WTC11 (cell line): ENCODE measurements at regions not wholly inside any gene's neighbourhood (a gene's known extent, or its start where the extent isn't known, plus 50 kb on each side); places are given as distances from the start of the nearest gene placed in this dataset.

Source experiments
- CREB1 ChIP-seq: sonication (generic); formaldehyde crosslinking; IDR thresholded peaks from 2 replicates; pipeline ENCODE4 v1.8.0; 2023; ENCODE audit warnings: mild to moderate bottlenecking, missing genetic modification reagents
- CTCF ChIP-seq: fragments of 200-600 bp; IDR thresholded peaks from 2 replicates; pipeline ENCODE4 v1.8.0; 2022; ENCODE audit warnings: antibody characterized with exemption
- E2F4 ChIP-seq: sonication (generic); formaldehyde crosslinking; IDR thresholded peaks from 2 replicates; pipeline ENCODE4 v1.8.1; 2022; ENCODE audit warnings: low read depth, mild to moderate bottlenecking, moderate library complexity, missing genetic modification reagents, borderline replicate concordance
- EMX1 ChIP-seq: fragments of 250-450 bp; sonication (Bioruptor Pico); IDR thresholded peaks from 2 replicates; pipeline ENCODE4 v1.8.0; 2021; ENCODE audit warnings: mild to moderate bottlenecking
- HMGXB4 ChIP-seq: sonication (generic); formaldehyde crosslinking; IDR thresholded peaks from 2 replicates; pipeline ENCODE4 v1.8.1; 2023; ENCODE audit warnings: mild to moderate bottlenecking, moderate library complexity, missing genetic modification reagents
- MAX ChIP-seq: sonication (generic); formaldehyde crosslinking; IDR thresholded peaks from 2 replicates; pipeline ENCODE4 v1.8.0; 2022; ENCODE audit warnings: mild to moderate bottlenecking, missing genetic modification reagents
- NR3C1 ChIP-seq: sonication (generic); formaldehyde crosslinking; conservative IDR thresholded peaks from 2 replicates; pipeline ENCODE4 v1.8.1; 2023; ENCODE audit warnings: low read depth, mild to moderate bottlenecking, missing genetic modification reagents
- ZBTB21 ChIP-seq: sonication (generic); formaldehyde crosslinking; IDR thresholded peaks from 2 replicates; pipeline ENCODE4 v1.8.1; 2023; ENCODE audit warnings: mild to moderate bottlenecking, missing genetic modification reagents, borderline replicate concordance
- ZNF138 ChIP-seq: sonication (generic); formaldehyde crosslinking; conservative IDR thresholded peaks from 2 replicates; pipeline ENCODE4 v1.8.1; 2022; ENCODE audit warnings: mild to moderate bottlenecking, moderate library complexity, missing genetic modification reagents

- TF ChIP-seq CTCF: no peak
- TF ChIP-seq CREB1: no peak
- TF ChIP-seq EMX1 (CRISPR knock-in tag): no peak
- TF ChIP-seq ZBTB21 (CRISPR knock-in tag): no peak
- TF ChIP-seq MAX (CRISPR knock-in tag): no peak
- TF ChIP-seq E2F4: no peak
- no peak for TF ChIP-seq ZNF138
- no peak for TF ChIP-seq NR3C1 (CRISPR knock-in tag)
- no peak for TF ChIP-seq HMGXB4 (CRISPR knock-in tag)
Observed at GRCh38 chr2:49403637-49404036, 249.3 kb upstream of the FSHR start.
